Progenitor cell of endocrine pancreas (in vitro differentiated cells): ENCODE measurements at regions not wholly inside any gene's neighbourhood (a gene's known extent, or its start where the extent isn't known, plus 50 kb on each side); places are given as distances from the start of the nearest gene placed in this dataset.

Experiments used
- DNase-seq: peaks from one replicate; pipeline ENCODE4 v3.0.0; 2021; ENCODE audit warnings: low spot score; ENCODE audit not compliant: unreplicated experiment
- H3K27ac Mint-ChIP-seq: 2 replicates; pipeline ENCODE4 v1.8.0; 2021; ENCODE audit warnings: mild to moderate bottlenecking, moderate library complexity, mixed read lengths
- H3K27me3 Mint-ChIP-seq: 2 replicates; pipeline ENCODE4 v1.8.0; 2021; ENCODE audit warnings: mixed read lengths
- H3K36me3 Mint-ChIP-seq: 2 replicates; pipeline ENCODE4 v1.8.0; 2022; ENCODE audit warnings: mixed read lengths; ENCODE audit not compliant: insufficient read depth
- H3K4me1 Mint-ChIP-seq: 2 replicates; pipeline ENCODE4 v1.8.0; 2021; ENCODE audit warnings: low read depth, mixed read lengths
- H3K4me3 Mint-ChIP-seq: 2 replicates; pipeline ENCODE4 v1.8.0; 2021; ENCODE audit warnings: low read depth, mild to moderate bottlenecking, moderate library complexity, mixed read lengths
- H3K9me3 Mint-ChIP-seq: 2 replicates; pipeline ENCODE4 v1.8.0; 2021; ENCODE audit warnings: low read depth, mixed read lengths
- TF ChIP-seq, protein P1 (sequence below): fragments of 200-600 bp; sonication (generic); IDR thresholded peaks from one replicate; pipeline ENCODE4 v1.5.0; 2021; ENCODE audit warnings: antibody characterized with exemption, mild to moderate bottlenecking; ENCODE audit not compliant: unreplicated experiment

DNA sequence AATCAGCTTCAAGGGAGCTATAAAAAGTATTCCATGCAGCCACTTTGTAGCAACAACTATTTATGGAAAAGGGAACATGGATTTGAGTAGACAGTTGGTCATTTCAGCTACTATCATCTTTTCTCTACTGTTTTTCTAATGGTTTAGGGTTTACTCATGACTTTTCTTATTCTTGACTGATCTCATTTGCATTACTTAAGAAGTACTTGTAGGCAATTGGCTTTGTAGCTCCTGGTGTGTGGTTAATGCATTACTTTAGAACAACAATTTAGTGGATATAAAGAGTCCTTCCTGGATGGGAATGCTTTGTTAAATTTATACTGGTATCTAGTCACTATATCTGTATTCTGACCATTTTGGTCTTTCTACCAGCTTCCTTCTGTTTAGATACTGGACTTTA lies 59.8 kb upstream of the NTRK2 start:
- Mint-ChIP-seq H3K4me1 (no peaks in the 10 kb centered on the region), H3K27ac (no peak overlapping the region), H3K36me3 (no peaks in the 10 kb centered on the region), H3K27me3 (peaks cover 3% of the 10 kb centered on the region), H3K4me3 (no peak overlapping the region), H3K9me3 (no peaks in the 10 kb centered on the region)
- DNase-seq = no peak
- TF ChIP-seq, protein P1, sequence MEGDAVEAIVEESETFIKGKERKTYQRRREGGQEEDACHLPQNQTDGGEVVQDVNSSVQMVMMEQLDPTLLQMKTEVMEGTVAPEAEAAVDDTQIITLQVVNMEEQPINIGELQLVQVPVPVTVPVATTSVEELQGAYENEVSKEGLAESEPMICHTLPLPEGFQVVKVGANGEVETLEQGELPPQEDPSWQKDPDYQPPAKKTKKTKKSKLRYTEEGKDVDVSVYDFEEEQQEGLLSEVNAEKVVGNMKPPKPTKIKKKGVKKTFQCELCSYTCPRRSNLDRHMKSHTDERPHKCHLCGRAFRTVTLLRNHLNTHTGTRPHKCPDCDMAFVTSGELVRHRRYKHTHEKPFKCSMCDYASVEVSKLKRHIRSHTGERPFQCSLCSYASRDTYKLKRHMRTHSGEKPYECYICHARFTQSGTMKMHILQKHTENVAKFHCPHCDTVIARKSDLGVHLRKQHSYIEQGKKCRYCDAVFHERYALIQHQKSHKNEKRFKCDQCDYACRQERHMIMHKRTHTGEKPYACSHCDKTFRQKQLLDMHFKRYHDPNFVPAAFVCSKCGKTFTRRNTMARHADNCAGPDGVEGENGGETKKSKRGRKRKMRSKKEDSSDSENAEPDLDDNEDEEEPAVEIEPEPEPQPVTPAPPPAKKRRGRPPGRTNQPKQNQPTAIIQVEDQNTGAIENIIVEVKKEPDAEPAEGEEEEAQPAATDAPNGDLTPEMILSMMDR = no peak

- no peaks in the 10 kb centered on the region for H3K4me1 Mint-ChIP-seq
- TF ChIP-seq, protein P1 = no peak
- DNase-seq = no peak
- H3K36me3 Mint-ChIP-seq = no peaks in the 10 kb centered on the region
- no peaks in the 10 kb centered on the region for H3K9me3 Mint-ChIP-seq
- no peaks in the 10 kb centered on the region for H3K27me3 Mint-ChIP-seq
- H3K27ac Mint-ChIP-seq = no peak overlapping the region
- H3K4me3 Mint-ChIP-seq = no peak overlapping the region
These were observed 56.1 kb upstream of the NTRK2 start for GRCh38 chr9:84613431-84613830.

GRCh38 chr9:84615544-84615943 lies 54.0 kb upstream of the NTRK2 start:
- no peaks in the 10 kb centered on the region for H3K9me3 Mint-ChIP-seq
- H3K4me3 Mint-ChIP-seq = no peak overlapping the region
- H3K36me3 Mint-ChIP-seq = no peaks in the 10 kb centered on the region
- no peaks in the 10 kb centered on the region for H3K27me3 Mint-ChIP-seq
- TF ChIP-seq, protein P1 = no peak
- no peaks in the 10 kb centered on the region for H3K4me1 Mint-ChIP-seq
- no peak overlapping the region for H3K27ac Mint-ChIP-seq
- no peak for DNase-seq

DNA sequence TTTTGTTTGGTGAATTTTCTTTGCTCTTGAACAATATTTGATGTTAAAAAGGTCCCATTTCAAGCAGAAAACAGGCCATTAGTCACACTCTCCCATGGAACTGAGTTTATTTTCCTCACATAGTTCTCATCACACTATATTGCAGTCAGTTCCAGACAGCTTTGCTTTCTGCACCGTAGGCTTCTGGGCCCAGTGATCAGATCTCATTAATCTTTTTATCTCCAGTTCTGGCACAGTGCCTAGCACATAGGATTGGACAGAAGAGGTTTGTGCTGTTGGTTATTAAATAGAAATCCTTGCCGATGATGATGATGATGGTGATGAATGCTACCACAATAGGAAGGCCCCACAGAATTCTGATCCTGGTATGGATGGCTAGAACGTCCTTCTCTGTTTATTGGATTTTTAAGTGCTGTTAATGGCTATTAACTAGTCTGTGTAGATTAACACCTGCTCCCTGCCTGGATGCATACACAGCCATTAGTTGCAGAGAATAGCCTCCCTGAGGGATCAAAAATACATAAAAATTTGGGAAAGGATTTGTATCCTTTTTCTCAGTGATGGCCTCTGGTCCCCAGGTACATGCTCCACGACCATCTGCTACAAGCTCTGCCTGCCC lies 52.0 kb upstream of the NTRK2 start:
- Mint-ChIP-seq H3K36me3 (no peaks in the 10 kb centered on the region), H3K4me3 (no peak overlapping the region), H3K27me3 (no peaks in the 10 kb centered on the region), H3K4me1 (no peaks in the 10 kb centered on the region), H3K9me3 (no peaks in the 10 kb centered on the region), H3K27ac (no peak overlapping the region)
- no peak for DNase-seq
- TF ChIP-seq, protein P1 = no peak
